HG03280 (cell line): ENCODE measurements at regions not wholly inside any gene's neighbourhood (a gene's known extent, or its start where the extent isn't known, plus 50 kb on each side); places are given as distances from the start of the nearest gene placed in this dataset.
"Not testable (repeated sequence)": the region's sequence is repeated elsewhere in the genome, so short reads cannot be mapped to it uniquely, and the experiment has no call there.

ENCODE experiments used
- ATAC-seq: cut with Tn5 transposase; IDR thresholded peaks from one replicate; pipeline ENCODE4 v1.9.1; 2021; ENCODE audit warnings: mild to moderate bottlenecking, moderate library complexity; ENCODE audit not compliant: unreplicated experiment

DNA sequence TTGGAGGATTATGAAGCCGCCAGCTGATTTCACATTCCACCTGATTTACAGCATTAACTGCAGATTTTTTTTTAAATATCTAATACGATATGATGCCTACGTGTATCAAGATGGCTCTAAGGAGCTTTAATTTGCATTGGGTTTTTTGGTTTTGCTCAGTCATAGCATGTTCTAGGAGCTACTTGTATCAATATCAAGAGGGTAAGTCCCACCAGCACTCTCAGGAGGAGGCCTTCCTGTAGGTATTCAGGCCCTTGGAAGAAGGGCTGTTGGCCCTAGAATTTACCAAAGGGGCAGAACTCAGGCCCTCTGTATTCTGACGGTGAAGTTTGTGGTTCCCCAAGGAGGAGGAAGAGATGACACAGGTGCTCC is 97.2 kb upstream of the IPO5 start:
- peak; percentile 53 for ATAC-seq

DNA sequence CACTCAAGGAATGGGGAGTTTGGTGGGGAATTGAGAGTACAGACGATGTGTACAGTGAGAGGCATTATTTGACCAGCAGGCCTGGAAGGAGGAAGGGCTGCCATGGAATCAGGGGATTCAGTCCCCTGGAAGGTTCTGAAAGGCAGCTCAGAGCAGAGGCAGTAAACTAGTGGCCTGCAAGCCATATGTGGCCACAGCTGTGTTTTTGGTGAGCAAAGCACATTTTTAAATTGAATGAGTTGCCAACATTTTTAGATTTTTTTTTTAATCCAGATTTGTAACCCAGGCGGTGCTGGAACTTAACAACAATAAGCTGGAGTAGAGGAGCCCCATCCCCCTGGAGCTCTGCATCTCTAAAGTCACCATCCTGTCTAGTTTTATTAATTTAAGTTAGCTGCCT is 95.3 kb upstream of the IPO5 start:
- ATAC-seq, result no peak

DNA sequence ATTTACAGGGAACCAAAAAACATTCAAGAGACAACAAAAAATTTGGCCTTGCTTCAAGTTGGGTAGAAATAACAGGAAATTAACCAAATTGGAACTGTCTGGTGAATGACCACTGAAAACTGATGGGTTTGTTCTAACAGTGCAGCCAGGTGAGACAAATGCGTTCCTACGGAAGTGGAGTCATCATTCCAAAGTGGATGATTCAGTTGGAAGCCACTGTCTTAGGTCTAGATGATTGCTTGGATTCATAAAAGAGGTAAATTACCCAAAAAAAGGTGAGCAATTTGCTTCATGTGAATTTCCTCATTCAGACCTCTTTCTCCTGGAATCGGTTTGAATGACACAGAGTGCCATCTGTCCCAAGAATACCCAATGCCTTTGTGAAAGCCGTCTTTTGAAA is 87.1 kb upstream of the IPO5 start:
- ATAC-seq, result no peak

DNA sequence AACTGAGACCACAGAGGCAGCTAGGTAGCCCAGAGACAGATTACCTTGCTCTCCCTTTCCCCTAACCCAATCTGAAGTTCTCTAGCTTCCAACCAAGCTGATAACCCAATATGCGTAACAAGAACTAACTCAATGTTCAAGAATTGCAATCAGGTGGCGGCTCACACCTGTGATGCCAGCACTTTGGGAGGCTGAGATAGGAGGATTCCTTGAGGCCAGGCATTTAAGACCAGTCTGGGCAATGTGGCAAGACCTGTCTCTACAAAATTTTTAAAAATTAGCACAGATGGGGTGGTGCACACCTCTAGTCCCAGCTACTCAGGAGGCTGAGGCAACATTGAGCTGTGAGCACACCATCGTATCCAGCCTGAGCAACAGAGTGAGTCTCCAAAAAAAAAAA is 86.7 kb upstream of the IPO5 start:
- no peak for ATAC-seq

DNA sequence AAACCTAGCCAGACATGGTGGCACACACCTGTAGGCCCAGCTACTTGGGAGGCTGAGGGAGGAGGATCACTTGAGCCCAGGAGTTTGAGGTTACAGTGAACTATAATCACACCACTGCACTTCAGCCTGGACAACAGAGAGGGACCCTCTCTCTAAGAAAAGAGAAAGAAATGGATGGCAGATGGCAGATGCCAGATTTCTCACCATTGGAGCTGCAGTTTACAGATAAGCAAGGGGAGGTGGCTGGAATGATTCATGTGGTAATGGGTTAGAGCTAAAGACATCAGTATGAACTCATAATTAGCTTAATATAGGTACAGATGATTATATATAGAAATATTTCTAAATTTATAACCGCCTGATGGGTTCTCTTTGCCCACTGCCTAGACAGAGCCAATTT is 80.1 kb upstream of the IPO5 start:
- ATAC-seq, result no peak

DNA sequence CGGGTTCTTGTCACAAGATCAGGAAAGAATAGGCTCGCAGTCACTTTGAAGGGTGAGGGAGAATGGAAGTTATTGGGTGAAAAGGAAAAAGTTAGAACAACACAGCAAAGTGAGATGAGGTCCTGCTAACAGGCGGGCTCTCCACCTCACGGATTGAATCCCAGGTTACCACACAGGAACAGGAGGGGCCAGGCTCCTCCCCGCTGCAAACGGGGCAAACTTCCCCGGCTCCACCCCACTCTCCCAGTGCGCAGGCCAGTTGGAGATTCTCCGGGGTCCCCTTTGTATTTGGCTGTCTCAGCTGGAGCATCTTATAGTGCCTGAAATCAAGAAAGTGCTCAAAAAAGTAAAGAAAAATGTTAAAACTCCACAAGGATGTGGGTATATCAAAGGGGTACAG is 78.3 kb upstream of the IPO5 start:
- ATAC-seq, result no peak

DNA sequence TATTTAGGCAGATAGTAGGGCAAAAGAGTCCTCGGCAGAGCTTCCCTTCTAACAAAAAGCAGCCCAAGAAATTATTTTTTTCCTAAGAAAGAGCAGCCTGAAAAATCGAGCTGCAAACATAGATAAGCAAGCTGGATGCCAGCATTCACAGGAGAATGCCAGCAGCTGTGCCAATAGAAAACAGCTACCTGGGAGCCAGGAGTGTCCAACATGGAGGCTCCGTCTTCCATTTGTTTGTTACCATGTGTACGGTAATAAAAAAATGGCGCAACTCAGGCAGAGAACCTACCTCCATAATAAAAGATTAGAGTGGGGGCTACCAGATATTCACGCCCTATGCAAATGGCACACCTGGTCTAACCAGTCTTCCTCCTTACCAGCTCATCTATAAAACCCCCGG is 77.6 kb upstream of the IPO5 start:
- ATAC-seq, result no peak

DNA sequence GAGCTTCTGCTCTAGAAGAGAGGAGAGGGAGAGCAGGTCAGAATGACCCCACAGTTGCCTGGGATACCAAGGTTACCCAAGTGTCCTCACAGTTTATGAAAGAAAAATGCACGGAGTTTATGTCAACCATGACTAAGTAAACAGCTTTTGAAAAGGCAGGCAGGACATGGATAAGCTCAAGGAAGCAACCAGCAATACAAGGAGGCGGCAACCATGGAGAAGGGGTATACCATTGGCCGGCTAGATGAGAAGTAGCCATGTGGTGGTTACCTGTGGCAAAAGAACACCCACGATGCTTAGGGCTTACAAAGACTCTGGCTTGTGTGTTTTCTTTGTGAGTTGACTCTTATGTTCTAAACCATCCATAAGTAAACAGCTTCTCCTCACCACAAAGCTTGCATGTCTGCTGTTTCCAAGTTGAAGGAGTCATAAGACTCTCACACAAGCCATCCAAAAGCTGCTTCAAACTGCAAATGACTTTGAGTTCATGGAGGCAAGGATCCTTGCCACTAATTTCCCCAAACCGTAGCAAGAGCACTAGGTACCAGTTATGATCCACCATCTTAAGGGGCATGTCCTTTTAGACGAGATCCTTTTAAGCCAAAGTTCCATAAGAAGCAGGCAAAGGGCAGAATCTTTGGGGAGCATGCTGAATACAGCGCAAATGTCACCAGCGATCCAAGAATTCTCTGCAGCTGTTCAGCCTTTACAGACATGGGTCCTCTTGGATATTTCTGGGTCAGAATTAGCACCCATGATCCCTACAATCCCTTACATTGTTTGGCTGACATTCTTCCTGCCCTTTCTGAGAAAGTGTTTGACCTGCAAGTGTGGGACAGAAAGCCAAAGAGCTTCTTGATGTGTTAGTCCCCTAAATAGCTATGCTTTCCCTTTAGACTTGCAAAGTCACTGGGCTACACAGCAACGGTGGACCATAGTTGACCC is 74.8 kb upstream of the IPO5 start:
- ATAC-seq, result no peak

DNA sequence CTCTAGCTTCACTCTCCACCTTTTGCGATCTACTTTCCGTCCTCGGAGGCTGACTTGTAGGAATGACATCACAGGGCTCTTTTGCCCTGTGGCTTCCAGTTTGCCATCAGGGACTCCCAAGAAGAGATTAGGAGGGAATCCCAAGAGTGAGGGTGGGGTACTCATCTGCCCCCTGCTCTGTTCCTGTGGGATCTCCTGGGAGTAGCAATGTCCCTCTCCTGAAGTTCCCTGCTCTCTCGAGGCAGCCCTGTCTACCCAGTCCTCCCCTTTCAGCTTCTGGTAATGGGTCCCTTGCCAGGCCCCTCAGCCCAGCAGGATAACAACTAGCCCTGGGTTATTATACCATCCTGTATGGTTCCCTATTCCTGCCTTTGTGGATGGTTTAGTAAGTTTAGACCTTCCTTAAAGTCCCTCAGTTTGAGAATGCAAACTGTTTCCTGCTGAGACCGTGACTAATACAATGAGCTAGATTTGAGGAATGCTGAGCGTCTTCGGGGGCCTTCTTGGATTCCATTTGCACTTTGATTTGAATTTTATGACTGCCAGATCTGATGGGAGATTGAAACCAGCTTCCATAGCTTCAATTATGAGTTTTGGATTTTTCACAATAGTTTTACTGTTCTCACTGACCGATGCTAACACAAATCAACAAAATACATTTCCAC is 73.7 kb upstream of the IPO5 start:
- ATAC-seq, result no peak

DNA sequence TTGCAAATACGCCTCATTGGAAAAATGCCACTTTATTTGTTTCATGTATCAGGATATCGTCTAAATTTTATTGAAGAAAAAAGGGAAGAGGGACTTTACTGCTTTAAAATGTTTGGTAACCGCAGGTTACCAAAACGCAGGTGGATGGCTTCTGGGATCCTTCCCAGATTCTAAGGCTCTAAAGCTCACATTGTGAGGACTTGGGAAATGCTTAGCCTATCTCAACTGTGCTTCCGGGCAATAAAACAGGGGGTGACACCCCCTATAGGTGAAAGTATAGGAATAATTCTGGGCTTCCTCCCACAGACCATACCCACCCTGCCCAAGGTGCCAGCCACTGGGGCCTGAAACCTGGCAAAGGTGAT is 73.2 kb upstream of the IPO5 start:
- no peak for ATAC-seq

DNA sequence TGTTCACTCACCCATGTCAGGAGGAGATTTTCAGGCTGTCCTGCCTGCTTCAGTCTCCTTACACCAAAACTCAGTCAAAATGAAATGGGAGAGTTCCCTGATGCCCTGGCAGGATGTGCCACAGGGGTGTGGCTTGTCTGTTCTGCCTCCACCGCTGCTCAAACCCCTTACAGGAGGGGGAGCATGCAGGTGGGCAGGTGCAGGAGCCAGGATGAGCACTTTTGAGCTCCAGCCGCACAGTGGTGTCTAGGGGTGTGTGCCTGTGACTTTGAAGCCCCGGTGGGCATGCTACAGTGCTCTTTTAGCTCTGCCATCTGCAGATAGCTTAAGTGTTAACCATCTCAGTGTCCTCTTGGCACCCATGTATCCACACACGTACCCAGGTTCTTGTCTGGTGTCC is 71.9 kb upstream of the IPO5 start:
- ATAC-seq, result no peak

DNA sequence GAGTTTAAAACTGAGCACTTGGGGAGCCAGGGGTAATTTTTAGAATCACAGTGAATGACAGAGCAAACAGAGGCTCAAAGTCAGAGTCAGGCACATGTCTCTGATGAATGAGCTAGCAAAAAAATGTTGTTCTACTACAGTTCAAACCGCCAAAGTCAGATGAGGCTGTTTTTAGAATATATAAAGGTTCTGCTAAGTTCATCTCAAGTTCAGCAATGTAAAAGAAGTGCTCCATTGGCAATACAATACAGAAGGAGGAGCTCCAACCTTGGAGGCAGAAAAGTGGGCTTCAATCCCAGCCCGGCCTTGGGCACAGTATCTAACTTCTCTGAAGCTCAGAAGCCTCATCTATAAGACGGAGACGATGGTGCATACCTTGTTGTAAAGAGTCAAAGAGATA is 70.1 kb upstream of the IPO5 start:
- no peak for ATAC-seq

DNA sequence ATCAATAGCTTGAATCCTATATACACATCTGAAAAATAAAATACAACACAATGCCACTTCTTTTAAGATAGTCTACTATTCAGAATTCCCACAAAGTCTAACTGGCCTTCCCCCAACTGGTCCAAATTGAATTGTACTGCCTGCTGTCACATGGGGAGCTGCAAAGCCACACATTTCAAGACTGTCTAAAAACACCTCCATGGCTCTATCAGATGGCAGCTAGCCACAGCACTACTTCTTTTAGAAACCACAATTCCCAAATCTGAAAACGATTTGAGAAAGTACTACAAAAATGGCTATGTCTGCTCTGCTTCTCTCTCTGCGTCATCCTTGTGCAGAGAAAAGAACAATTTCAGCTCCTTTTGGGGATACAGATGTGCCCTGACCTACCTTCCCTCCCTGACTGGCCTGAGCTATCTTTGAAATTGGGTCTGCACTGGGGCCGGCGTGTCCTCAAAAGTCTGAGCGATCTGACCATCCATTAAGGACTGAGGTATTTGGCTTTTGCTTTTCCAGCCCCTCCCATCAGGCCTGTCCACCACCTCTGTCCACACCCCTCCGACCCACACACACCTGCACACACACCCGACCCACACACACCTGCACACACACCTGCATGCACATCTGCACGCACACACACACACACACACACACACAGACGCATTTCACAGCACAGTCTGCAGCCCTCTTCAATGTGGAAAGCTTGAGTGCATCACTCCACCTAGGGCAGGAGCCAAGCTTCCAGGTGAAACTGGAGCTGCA is 68.6 kb upstream of the IPO5 start:
- no peak for ATAC-seq

DNA sequence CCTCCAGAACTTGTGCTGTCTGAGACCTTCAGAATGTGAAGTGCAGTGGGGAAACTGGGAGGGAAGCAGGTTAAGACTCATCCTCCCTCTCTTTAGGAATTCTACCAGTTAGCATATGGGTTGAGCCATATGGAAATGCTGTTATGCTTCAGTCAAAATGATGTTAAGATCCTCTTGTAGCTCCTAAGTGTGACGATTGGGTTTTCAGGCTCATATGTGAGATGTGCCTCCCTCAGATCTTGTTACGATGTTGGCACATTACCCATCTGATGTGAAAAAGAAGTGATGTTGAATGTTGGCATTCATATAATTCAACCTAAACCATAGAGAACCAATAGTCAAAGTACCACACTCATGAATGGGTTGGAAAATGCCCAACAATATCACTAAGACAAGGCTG is 67.8 kb upstream of the IPO5 start:
- ATAC-seq, result no peak

DNA sequence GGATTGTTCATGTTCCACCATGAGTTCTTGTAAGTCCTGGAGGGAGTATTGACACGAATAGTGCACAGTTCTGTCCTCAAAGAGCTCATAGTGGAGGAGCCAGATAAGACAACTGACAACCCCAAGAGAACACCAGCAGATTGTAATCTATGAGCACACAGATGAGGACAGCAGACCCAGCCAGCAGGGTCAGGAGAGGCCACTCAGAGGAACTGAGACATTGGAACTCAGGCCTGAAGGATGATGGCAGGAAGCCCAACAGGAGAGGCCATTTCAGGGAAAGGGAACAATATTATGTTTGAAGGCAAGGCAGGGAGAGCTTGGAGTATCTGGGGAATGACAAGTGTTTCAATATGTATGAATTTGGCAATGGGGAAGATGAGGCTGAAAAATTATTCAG is 63.7 kb upstream of the IPO5 start:
- no peak for ATAC-seq

DNA sequence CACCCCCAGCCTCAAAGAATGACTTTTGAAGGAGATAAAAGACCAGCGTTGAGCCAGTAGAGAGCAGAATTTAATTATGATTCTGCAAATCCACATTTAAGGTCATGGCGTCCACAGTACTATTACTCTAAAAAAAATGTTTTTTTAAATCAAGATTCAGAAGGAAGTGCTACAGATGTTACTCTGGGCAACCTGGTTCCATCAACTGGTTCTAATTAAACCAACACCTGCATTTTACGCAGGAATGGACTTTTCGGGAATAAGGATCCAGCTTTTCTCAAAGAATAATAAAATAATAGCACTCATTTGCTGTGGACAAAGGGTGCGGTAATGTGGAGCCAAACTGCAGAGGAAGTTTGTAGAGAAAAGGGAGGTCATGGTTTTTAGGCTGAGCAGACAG is 62.9 kb upstream of the IPO5 start:
- ATAC-seq, result no peak

DNA sequence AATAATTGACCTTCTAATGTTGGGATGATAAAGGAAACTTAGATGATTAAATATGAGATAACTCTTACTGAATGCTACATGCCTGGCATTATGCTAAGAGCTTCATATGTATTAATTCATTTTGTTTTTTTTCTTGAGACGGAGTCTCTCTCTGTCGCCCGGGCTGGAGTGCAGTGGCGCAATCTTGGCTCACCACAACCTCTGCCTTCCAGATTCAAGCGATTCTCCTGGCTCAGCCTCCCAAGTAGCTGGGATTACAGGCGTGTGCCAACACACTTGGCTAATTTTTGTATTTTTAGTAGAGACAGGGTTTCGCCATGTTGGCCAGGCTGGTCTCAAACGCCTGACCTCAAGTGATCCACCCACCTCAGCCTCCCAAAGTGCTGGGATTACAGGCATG is 61.5 kb upstream of the IPO5 start:
- ATAC-seq, result not testable (repeated sequence)

DNA sequence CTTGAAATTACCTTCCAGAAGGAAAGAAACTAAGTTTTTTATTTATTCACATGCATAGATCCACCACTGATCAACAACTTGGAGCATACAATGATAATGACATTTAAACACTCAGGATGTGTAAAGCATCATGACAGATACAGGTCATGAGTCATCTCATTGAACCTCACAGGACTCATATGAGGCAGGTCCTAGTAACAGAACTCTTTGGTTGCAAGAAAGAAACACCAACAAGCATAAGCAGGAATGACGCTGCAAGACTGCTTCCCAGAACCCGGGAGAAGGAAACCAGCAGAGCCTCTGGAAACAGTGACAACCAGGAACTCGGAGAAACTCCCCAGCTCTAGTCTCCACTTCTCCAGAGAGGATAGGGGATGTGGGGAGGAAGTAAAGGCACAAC is 60.8 kb upstream of the IPO5 start:
- no peak for ATAC-seq

DNA sequence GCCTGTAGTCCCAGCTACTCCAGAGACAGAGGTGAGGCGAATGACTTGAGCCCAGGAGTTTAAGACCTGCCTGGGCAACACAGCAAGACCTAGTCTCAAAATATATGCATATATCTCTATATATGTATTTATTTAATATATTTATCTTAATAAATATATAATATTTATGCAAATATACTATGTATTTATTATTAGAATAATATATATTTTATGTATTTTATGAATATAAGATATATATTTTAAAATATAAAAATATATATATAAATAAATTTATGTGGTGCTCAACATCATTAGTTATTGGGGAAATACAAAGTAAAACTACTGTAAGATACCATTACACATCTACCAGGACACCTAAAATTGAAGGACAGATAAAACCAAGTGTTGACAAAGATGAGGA is 58.1 kb upstream of the IPO5 start:
- ATAC-seq, result no peak

DNA sequence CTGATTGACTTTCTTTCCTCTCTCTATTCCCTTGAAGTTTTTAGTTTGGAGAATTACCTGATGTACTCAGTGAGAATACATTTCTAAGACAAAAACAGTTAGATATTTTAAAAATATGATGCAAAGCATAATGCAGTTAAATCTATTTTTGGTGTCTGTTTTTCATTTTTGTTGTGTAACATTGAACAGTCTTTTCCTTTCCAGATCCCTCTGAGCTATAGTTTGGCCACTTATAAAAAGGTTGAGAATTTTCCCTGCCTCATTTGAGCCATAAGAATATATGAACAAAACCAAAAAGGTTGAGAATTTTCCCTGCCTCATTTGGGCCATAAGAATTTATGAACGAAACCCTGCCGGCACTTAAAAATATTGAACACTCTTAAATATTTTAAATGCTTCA is 57.0 kb upstream of the IPO5 start:
- ATAC-seq, result no peak

DNA sequence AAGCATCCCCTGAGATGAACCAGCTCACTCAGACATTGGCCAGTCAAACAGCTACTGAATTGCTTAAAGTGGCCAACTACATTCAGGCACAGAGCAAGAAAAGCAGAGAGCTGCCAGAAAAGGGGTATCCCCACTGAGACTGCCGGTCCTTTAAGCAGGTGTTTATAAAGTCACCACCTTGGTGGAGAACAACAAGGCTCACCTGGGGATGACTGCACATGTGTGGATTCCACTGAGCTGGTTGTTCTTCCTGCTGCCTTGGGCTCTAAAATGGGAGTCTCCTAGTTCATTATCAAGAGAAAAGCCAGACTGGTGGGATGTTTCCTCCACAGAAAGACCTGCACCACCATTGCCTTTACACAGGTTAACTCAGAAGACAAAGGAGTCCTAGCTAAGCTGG is 51.8 kb upstream of the IPO5 start:
- ATAC-seq, result no peak
